Thymus (tissue), 11 donors: ENCODE measurements at regions not wholly inside any gene's neighbourhood (a gene's known extent, or its start where the extent isn't known, plus 50 kb on each side); places are given as distances from the start of the nearest gene placed in this dataset.

Experiments used
- DNase-seq, 9 donors: peaks; one replicate each; pipeline ENCODE4 v3.0.0-alpha.2; 2013; ENCODE audit warnings: low spot score in 9 of 9, low read depth in 6 of 9, missing footprints in 1 of 9
- H3K27ac ChIP-seq, 2 donors: one replicate each; pipeline ENCODE4 v1.5.1; 2013; ENCODE audit warnings: control low read depth in 1 of 2, low read depth in 1 of 2, low read length in 1 of 2, mild to moderate bottlenecking in 1 of 2, moderate library complexity in 1 of 2
- H3K27me3 ChIP-seq, 2 donors: one replicate each; pipeline ENCODE4 v1.5.1; 2013; ENCODE audit warnings: low read length in 1 of 2; ENCODE audit not compliant: control insufficient read depth in 2 of 2, insufficient read depth in 1 of 2
- H3K36me3 ChIP-seq, 2 donors: one replicate each; pipeline ENCODE4 v1.5.1; 2013; ENCODE audit warnings: low read length in 1 of 2, mild to moderate bottlenecking in 1 of 2, moderate library complexity in 1 of 2; ENCODE audit not compliant: control insufficient read depth in 2 of 2, insufficient read depth in 2 of 2
- H3K4me1 ChIP-seq, 2 donors: one replicate each; pipeline ENCODE4 v1.5.1; 2013; ENCODE audit warnings: low read length in 2 of 2; ENCODE audit not compliant: control insufficient read depth in 2 of 2, insufficient read depth in 2 of 2
- H3K4me3 ChIP-seq, 2 donors: one replicate each; pipeline ENCODE4 v1.5.1; 2013; ENCODE audit warnings: low read length in 2 of 2, control low read depth in 1 of 2, mild to moderate bottlenecking in 1 of 2
- H3K9me3 ChIP-seq, 2 donors: one replicate each; pipeline ENCODE4 v1.5.1; 2013; ENCODE audit warnings: low read length in 1 of 2, mild to moderate bottlenecking in 1 of 2; ENCODE audit not compliant: control insufficient read depth in 2 of 2, insufficient read depth in 1 of 2
- WGBS: extraction: QIAGEN DNeasy Blood & Tissue Kit; methylation state at CpG from one replicate; pipeline ENCODE4 v1.1.7; 2013; 5-methylcytosine and 5-hydroxymethylcytosine counted together
- donor health status: healthy.

DNA sequence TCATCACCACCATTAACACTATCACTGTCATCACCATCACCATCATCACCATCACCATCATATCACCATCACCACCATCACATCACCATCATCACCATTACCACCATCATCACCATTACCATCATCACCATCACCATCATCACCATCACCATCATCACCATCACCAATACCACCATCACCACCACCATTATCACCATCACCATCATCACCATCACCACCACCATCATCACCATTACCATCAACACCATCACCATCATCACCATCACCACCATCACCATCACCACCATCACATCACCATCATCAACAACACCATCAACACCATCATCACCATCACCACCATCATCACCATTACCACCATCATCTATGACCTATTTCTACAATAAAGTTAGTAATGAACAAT is 86.1 kb upstream of the PDE10A start:
- Histone ChIP-seq H3K4me3 (no peak overlapping the region), H3K36me3 (no peaks in the 10 kb centered on the region), H3K27ac (no peak overlapping the region), H3K4me1 (no peaks in the 10 kb centered on the region), H3K27me3 (no peaks in the 10 kb centered on the region), H3K9me3 (no peaks in the 10 kb centered on the region)
- no peak for DNase-seq

DNA sequence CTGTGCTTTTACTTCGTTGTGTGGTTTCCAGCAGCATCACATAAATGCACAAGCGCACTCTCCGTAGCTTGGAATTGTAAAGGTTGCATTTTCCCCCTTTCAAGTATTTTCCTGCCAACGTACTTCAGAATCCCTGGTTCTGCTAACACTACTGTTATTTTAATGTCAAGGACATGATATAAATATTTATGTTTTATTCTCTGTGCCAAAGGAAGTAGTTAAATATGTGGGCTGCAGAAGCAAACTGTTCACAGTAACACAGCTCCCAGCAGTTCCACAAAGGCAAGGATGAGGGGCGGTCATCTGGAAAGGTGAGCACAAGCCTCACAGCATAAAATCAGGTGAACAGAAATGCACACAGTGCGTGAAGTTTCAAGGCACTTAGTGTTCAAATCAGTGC is 85.3 kb upstream of the PDE10A start:
- DNase-seq: no peak
- WGBS: 92% methylated on average over 6 of the region's 6 CpGs
- H3K9me3 ChIP-seq: no peaks in the 10 kb centered on the region

DNA sequence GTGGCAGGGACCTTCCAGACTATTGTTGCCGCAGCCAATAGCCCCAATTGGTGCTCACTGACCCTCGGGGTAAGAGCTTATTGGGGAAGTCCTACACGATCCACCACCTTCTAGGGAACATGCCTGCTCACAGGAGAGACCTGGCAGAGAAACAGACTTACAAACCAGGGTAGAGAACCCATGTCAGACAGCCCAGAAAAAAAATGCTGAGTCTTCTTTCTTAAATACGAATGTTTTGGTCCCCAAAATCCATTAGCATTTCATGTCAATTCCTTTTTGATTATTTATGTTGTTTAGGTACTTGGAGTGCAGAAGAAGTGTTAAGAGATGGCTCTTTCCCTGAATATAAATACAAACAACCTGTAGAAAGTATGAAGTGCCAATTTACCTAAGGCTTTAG is 84.9 kb upstream of the PDE10A start:
- no peaks in the 10 kb centered on the region for H3K27me3 ChIP-seq
- H3K4me3 ChIP-seq: no peak overlapping the region
- no peaks in the 10 kb centered on the region for H3K36me3 ChIP-seq
- no peaks in the 10 kb centered on the region for H3K9me3 ChIP-seq
- no peak overlapping the region for H3K27ac ChIP-seq
- no peaks in the 10 kb centered on the region for H3K4me1 ChIP-seq
- no peak for DNase-seq
- 88% methylated on average over 4 of the region's 4 CpGs for whole genome bisulfite sequencing

More for the DNA sequence above, 85.3 kb upstream of the PDE10A start:
- Histone ChIP-seq H3K27me3 (no peaks in the 10 kb centered on the region), H3K4me3 (no peak overlapping the region), H3K36me3 (no peaks in the 10 kb centered on the region), H3K27ac (no peak overlapping the region), H3K4me1 (no peaks in the 10 kb centered on the region)

DNA sequence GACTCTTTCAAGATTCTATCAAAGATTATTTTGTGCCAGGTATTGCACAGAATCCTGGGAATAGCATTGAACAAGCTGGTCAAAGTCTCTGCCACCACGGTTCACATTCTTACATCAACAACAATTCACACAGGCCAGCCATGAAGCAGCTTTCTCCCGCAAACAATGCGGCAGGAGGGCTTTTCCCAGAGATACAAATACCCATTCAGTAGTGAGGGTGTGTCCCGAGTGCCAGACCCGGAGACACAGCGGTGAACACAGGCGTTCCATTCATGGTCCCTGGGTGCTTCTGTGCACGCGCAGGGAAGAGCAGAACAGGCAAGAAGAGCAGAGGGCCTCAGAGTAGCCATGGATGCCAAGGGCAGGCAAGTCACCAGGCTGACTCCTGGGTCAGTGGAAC is 83.3 kb upstream of the PDE10A start:
- Histone ChIP-seq H3K36me3 (no peaks in the 10 kb centered on the region), H3K4me3 (no peak overlapping the region), H3K9me3 (no peaks in the 10 kb centered on the region), H3K27ac (no peak overlapping the region), H3K4me1 (no peaks in the 10 kb centered on the region), H3K27me3 (no peaks in the 10 kb centered on the region)
- no peak for DNase-seq
- 92% methylated on average over 9 of the region's 9 CpGs for WGBS

DNA sequence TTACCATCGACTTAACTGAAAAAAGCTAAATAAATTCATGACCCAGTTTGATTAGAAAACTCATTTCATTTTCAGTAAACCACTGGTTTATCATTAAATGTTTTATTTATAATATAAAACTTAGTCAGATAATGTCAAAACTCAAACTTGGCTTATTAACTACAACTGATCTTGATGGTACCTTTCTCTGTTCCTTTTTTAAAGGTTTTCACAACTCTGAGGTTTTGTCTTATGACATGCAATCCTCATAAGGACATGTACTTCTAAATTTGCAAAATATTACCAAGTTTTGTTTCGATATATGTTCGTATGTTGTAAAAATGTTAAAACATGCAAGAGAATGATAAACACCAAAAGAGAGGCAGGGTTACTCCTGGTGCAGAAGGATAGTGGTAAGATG is 82.5 kb upstream of the PDE10A start:
- Histone ChIP-seq H3K4me3 (no peak overlapping the region), H3K27me3 (no peaks in the 10 kb centered on the region), H3K36me3 (no peaks in the 10 kb centered on the region), H3K9me3 (no peaks in the 10 kb centered on the region), H3K4me1 (no peaks in the 10 kb centered on the region), H3K27ac (no peak overlapping the region)
- no peak for DNase-seq
- WGBS: 91% methylated on average over 3 of the region's 3 CpGs

DNA sequence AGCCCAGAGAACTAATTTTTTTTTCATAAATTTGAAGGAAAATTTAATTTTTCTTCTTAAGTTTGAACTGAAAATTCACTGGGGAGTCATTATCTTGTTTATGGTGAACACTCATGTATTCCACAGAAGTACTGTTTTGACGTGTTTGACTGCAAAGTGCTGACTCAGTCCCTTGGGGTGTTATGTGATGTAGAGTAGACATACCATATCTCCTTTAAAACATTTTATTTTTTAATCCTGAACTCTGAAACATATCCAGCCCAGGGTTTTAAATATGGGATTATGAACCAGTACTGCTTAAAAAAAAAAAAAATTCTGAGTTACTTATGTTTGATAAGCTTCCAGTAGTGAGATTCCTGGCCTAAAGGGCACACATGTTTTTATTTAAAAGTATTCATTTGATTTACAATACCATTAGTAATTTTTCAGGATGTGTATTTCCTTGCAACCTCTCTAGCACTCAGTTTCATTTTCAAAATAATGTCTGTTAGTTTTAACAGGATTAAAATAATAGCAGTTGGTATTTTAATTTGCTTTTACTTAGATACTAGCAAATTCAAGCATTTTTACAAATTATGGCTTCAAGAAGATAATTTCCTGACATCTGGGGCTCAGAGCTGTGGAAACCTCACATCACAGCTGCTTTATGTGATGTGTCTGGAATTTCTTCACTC is 81.7 kb upstream of the PDE10A start:
- Histone ChIP-seq H3K9me3 (no peaks in the 10 kb centered on the region), H3K27me3 (no peaks in the 10 kb centered on the region), H3K27ac (no peak overlapping the region), H3K4me1 (no peaks in the 10 kb centered on the region), H3K36me3 (no peaks in the 10 kb centered on the region), H3K4me3 (no peak overlapping the region)
- 55% methylated on average over 1 of the region's 1 CpG for WGBS
- DNase-seq: no peak

DNA sequence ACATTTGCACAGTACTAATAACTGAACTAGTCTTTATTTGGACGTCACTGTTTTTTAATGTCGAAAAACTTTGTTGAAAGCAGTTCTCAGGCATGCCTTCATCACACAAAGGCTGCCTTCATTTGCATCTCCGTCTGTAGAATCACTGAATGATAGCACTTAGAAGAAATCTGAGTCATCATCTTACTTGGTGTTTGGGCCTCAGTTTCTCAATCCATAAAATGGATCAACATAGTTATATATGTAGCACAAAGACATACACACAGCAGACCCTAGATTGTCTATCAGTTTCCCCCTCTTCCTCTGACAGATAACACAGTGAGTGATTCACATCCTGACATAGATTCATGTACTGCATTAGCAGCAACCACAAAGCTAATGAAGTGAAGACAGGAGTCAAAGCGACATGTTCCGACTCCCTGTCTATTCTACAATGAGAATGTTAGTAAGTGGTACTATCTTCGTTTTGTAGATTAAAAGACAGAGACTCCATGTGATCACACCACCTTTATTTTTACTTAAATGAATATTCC is 80.4 kb upstream of the PDE10A start:
- DNase-seq: no peak

DNA sequence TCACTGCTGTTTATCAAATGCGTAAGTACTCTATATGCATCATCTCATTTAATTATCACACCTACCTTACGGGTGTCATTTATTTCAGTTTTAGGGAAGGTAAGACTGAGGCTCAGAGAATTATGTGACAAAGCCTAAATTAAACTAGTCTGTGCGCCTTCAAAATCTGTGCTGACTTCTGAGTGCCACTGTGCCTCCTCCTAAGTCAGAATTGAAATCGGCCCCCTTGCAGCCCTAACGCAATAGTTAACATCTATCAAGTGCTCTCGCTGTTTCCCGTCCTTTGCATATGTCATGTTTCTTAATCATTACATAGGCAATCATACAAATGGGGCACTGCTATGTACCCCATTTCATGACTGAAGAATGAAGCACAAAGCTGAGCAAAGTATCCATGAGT is 79.0 kb upstream of the PDE10A start:
- no peaks in the 10 kb centered on the region for H3K36me3 ChIP-seq
- no peak overlapping the region for H3K4me3 ChIP-seq
- DNase-seq: no peak
- H3K27ac ChIP-seq: no peak overlapping the region
- WGBS: 97% methylated on average over 7 of the region's 7 CpGs
- H3K9me3 ChIP-seq: no peaks in the 10 kb centered on the region
- no peaks in the 10 kb centered on the region for H3K27me3 ChIP-seq
- no peaks in the 10 kb centered on the region for H3K4me1 ChIP-seq

More for the DNA sequence above, 80.4 kb upstream of the PDE10A start:
- Histone ChIP-seq H3K36me3 (no peaks in the 10 kb centered on the region), H3K9me3 (no peaks in the 10 kb centered on the region), H3K27ac (no peak overlapping the region), H3K27me3 (no peaks in the 10 kb centered on the region), H3K4me1 (no peaks in the 10 kb centered on the region), H3K4me3 (no peak overlapping the region)
- 93% methylated on average over 6 of the region's 6 CpGs for WGBS

DNA sequence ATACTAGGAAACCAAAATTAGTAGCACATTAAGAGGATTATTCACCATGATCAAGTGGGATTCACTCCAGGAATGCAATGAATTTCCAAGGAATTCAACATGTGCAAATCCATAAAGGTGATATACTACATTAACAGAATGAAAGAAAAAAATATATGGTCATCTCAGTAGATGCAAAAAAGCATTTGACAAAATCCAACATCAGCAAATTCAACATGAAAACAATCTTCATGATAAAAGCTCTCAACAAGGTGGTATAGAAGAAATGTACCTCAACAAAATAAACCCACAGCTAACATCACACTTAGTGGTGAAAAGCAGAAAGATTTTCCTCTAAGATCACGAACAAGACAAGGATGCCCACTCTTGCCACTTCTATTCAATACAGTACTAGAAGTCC is 74.4 kb upstream of the PDE10A start:
- Histone ChIP-seq H3K4me1 (no peaks in the 10 kb centered on the region), H3K27me3 (no peaks in the 10 kb centered on the region), H3K27ac (no peak overlapping the region), H3K4me3 (no peak overlapping the region), H3K9me3 (no peaks in the 10 kb centered on the region), H3K36me3 (no peaks in the 10 kb centered on the region)
- 96% methylated on average over 1 of the region's 1 CpG for WGBS
- no peak for DNase-seq
